GM12878 (cell line): ENCODE measurements at regions not wholly inside any gene's neighbourhood (a gene's known extent, or its start where the extent isn't known, plus 50 kb on each side); places are given as distances from the start of the nearest gene placed in this dataset.

ENCODE experiments used
- ATAC-seq: fragments of 200-7000 bp; cut with Tn5 transposase; 3 replicates; pipeline ENCODE4 v1.9.1; 2020; ENCODE audit warnings: mild to moderate bottlenecking, moderate library complexity
- BruUV-seq: library from RNA; stranded (reverse); fragments of 400-500 nt; replicated peaks from 2 replicates; lab custom pipeline; 2021; lab: Mats Ljungman, UMichigan
- CTCF ChIA-PET: fragments of 300-600 bp; sonication (Branson Sonifier 250); formaldehyde crosslinking; extraction: SDS; loops from one replicate; lab custom pipeline; 2021; ENCODE audit warnings: inconsistent platforms; lab: Yijun Ruan, JAX
- POLR2A ChIA-PET: fragments of 350-600 bp; formaldehyde crosslinking; extraction: SDS; loops from one replicate; lab custom pipeline; 2021; ENCODE audit warnings: inconsistent platforms; lab: Charles Lee
- RAD21 ChIA-PET: fragments of 300-600 bp; sonication (Branson Sonifier 250); formaldehyde crosslinking; loops from one replicate; lab custom pipeline; 2023; ENCODE audit warnings: antibody characterized with exemption; ENCODE audit not compliant: unreplicated experiment; lab: Charles Lee
- SMC1A ChIA-PET: fragments of 300-600 bp; sonication (Branson Sonifier 250); formaldehyde crosslinking; loops from one replicate; lab custom pipeline; 2023; ENCODE audit not compliant: unreplicated experiment, uncharacterized antibody; lab: Charles Lee
- DNase-seq: peaks from one replicate; pipeline ENCODE4 v3.0.0-alpha.2; 2011; ENCODE audit warnings: low read depth, low spot score
- FAIRE-seq: peaks from 3 replicates; lab custom pipeline; 2011; peaks lifted over from hg19 to GRCh38; lab: Jason Lieb, UNC
- H2AFZ ChIP-seq: 2 replicates; pipeline ENCODE4 v1.6.0; 2011; ENCODE audit warnings: low read depth, low read length, control low read depth; ENCODE audit not compliant: control insufficient read depth
- H3K27ac ChIP-seq: 2 replicates; pipeline ENCODE4 v1.5.1; 2011; ENCODE audit warnings: control low read depth; ENCODE audit not compliant: control insufficient read depth, insufficient read depth
- H3K27me3 ChIP-seq, 2 experiments: replicated peaks in 1 of 2; 2 replicates each; pipeline versions ENCODE4 v1.6.0 to v1.6.1; 2011; ENCODE audit warnings: low read length in 1 of 2; ENCODE audit not compliant: control insufficient read depth in 2 of 2, insufficient read depth in 2 of 2
- H3K36me3 ChIP-seq, 2 experiments: 2 replicates each; pipeline ENCODE4 v1.5.1; 2011; ENCODE audit warnings: low read length in 1 of 2; ENCODE audit not compliant: control insufficient read depth in 2 of 2, insufficient read depth in 2 of 2
- H3K4me1 ChIP-seq: 2 replicates; pipeline ENCODE4 v1.6.1; 2011; ENCODE audit warnings: mild to moderate bottlenecking, low read length, moderate library complexity, mixed read lengths; ENCODE audit not compliant: control insufficient read depth, insufficient read depth
- H3K4me2 ChIP-seq: 2 replicates; pipeline ENCODE4 v1.6.0; 2011; ENCODE audit warnings: control low read depth; ENCODE audit not compliant: control insufficient read depth, insufficient read depth
- H3K4me3 ChIP-seq: fragments of 200-600 bp; sonication (generic); 2 replicates; pipeline ENCODE4 v1.5.1; 2016
- H3K79me2 ChIP-seq: 2 replicates; pipeline ENCODE4 v1.6.0; 2011; ENCODE audit warnings: low read length; ENCODE audit not compliant: control insufficient read depth, insufficient read depth
- H3K9ac ChIP-seq: 2 replicates; pipeline ENCODE4 v1.8.0; 2011; ENCODE audit warnings: low read length, control low read depth, mixed read lengths; ENCODE audit not compliant: control insufficient read depth, insufficient read depth
- H3K9me3 ChIP-seq: replicated peaks from 3 replicates; pipeline ENCODE4 v1.5.1; 2011; ENCODE audit warnings: mild to moderate bottlenecking, low read length; ENCODE audit not compliant: control insufficient read depth, insufficient read depth
- H4K20me1 ChIP-seq: 2 replicates; pipeline ENCODE4 v1.6.0; 2011; ENCODE audit not compliant: control insufficient read depth, insufficient read depth
- ATF7 ChIP-seq: fragments of 450-650 bp; IDR thresholded peaks from 2 replicates; pipeline ENCODE4 v1.6.1; 2016; ENCODE audit warnings: low read depth, mild to moderate bottlenecking
- CEBPB ChIP-seq, 2 experiments: fragments of 150-350 bp in 1 of 2; IDR thresholded peaks; 2 replicates each; pipeline ENCODE4 v1.6.1; 2012 to 2014; ENCODE audit warnings: low read depth in 2 of 2, low read length in 2 of 2, borderline replicate concordance in 1 of 2, inconsistent platforms in 1 of 2
- CHD1 ChIP-seq: IDR thresholded peaks from 2 replicates; pipeline ENCODE4 v1.6.1; 2012; ENCODE audit warnings: low read depth, low read length, improper control_type of control experiment
- CREB1 ChIP-seq: IDR thresholded peaks from 2 replicates; pipeline ENCODE4 v1.6.1; 2012; ENCODE audit warnings: low read depth, mild to moderate bottlenecking, inconsistent platforms
- HDAC6 ChIP-seq: fragments of 200-600 bp; sonication (generic); IDR thresholded peaks from one replicate; pipeline ENCODE4 v1.8.0; 2017; ENCODE audit warnings: antibody characterized with exemption; ENCODE audit not compliant: unreplicated experiment
- NFYB ChIP-seq: IDR thresholded peaks from 2 replicates; pipeline ENCODE4 v1.6.1; 2011; ENCODE audit warnings: low read depth, mild to moderate bottlenecking, low read length, improper control_type of control experiment, moderate library complexity; ENCODE audit not compliant: insufficient read depth
- RB1 ChIP-seq: fragments of 450-650 bp; formaldehyde crosslinking; IDR thresholded peaks from 2 replicates; pipeline ENCODE4 v1.6.1; 2017; ENCODE audit warnings: mild to moderate bottlenecking, borderline replicate concordance
- SMARCA5 ChIP-seq: fragments of 450-650 bp; IDR thresholded peaks from 2 replicates; pipeline ENCODE4 v1.6.1; 2017; ENCODE audit warnings: mild to moderate bottlenecking
- STAT1 ChIP-seq: fragments of 450-650 bp; conservative IDR thresholded peaks from 2 replicates; pipeline ENCODE4 v1.6.1; 2014; ENCODE audit warnings: antibody characterized with exemption, mild to moderate bottlenecking
- ZBED1 ChIP-seq: IDR thresholded peaks from 2 replicates; pipeline ENCODE4 v1.6.1; 2016; ENCODE audit warnings: borderline replicate concordance
- ZNF207 ChIP-seq: fragments of 450-650 bp; IDR thresholded peaks from 2 replicates; pipeline ENCODE4 v1.6.1; 2014; ENCODE audit warnings: antibody characterized with exemption, mild to moderate bottlenecking, borderline replicate concordance
- ZNF217 ChIP-seq: fragments of 450-650 bp; IDR thresholded peaks from 2 replicates; pipeline ENCODE4 v1.6.1; 2017; ENCODE audit warnings: antibody characterized with exemption, mild to moderate bottlenecking
- WGBS: methylation state at CpG from one replicate; pipeline ENCODE4 v1.1.6; 2016; ENCODE audit warnings: low lambda C conversion rate; ENCODE audit not compliant: insufficient replicate concordance, insufficient coverage; ENCODE audit errors: missing lambda C conversion rate; 5-methylcytosine and 5-hydroxymethylcytosine counted together
- in situ Hi-C: fragments of 300-500 bp; cut with MboI; formaldehyde crosslinking; loops from 9 replicates; pipeline ENCODE4 v1.14.3; 2018; ENCODE audit warnings: mixed read lengths
- intact Hi-C: fragments of 100-400 bp; cut with micrococcal nuclease; formaldehyde crosslinking; loops from one replicate; pipeline ENCODE4 v1.14.2; 2022; ENCODE audit not compliant: unreplicated experiment
- TF ChIP-seq, protein P1 (sequence below), 3 experiments: IDR thresholded peaks in 2 of 3; conservative IDR thresholded peaks in 1 of 3; 2 replicates each; pipeline ENCODE4 v1.5.1; 2011; ENCODE audit warnings: low read depth in 3 of 3, low read length in 3 of 3, mild to moderate bottlenecking in 3 of 3, control low read depth in 2 of 3, moderate library complexity in 2 of 3, inconsistent platforms in 1 of 3, mixed read lengths in 1 of 3; ENCODE audit not compliant: control insufficient read depth in 2 of 3, insufficient read depth in 1 of 3; ENCODE audit errors: extremely low read depth in 1 of 3

DNA sequence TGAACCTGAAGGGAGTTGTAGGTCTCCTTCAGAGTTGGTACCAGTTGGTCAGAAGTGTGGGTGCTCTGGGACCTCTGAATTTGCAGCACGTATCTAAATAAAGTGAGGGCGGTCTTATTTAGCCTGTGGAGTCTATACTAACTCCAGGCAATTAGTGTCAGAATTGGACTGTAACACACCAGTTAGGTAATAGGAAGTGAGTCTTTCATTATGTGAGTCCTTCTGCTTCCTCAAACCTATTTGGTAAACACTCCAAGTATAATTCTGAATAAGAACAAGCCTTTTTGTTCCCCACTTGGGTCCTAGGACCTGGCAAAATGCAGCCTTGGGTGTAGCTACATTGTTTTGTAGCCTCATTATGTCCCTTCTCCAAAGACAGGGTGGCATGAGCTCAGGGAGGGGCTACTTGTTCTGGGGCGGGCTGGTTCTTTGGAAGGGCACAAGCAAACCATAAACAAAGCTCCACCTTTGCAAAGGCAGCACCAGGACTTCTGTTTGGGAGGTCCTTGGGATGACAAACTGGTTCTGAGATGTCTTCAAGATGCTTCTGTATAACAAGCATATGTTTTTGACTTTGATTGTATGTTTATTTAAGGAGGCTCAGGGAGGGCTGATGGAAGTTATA lies 418.0 kb downstream of the ZNF536 start:
- no TSS peak for BruUV-seq
- DNase-seq, result no peak
- Histone ChIP-seq H3K9ac (no peak overlapping the region), H4K20me1 (no peaks in the 10 kb centered on the region), H3K4me1 (no peaks in the 10 kb centered on the region), H3K27ac (no peak overlapping the region), H3K4me2 (no peak overlapping the region), H3K36me3 (no peaks in the 10 kb centered on the region), H3K4me3 (no peak overlapping the region), H3K79me2 (no peaks in the 10 kb centered on the region), H2AFZ (no peak overlapping the region), H3K9me3 (no peaks in the 10 kb centered on the region), H3K27me3 (no peaks in the 10 kb centered on the region)
- ChIA-PET RAD21 (no interaction called here), POLR2A (no interaction called here), CTCF (interaction anchor here (0.6 kb wide), 1 partner anchor 1382 kb away, joined by 4 read pairs; no protein-coding TSS in a partner anchor), SMC1A (no interaction called here)
- no peak for FAIRE-seq
- in situ Hi-C loops (no loop called here), intact Hi-C loops (no loop called here)
- ATAC-seq, result no peak
- TF ChIP-seq ZNF217 (no peak), CHD1 (no peak), CEBPB (IDR thresholded peaks at IDR 0.05; ENCODE audit: borderline replicate concordance in 1 of 2, low read depth in 2 of 2, low read length in 2 of 2) (no peak), HDAC6 (no peak), ZNF207 (no peak), SMARCA5 (no peak), ATF7 (no peak), ZBED1 (no peak), CREB1 (no peak), NFYB (no peak), STAT1 (no peak), RB1 (no peak)
- TF ChIP-seq, protein P1, sequence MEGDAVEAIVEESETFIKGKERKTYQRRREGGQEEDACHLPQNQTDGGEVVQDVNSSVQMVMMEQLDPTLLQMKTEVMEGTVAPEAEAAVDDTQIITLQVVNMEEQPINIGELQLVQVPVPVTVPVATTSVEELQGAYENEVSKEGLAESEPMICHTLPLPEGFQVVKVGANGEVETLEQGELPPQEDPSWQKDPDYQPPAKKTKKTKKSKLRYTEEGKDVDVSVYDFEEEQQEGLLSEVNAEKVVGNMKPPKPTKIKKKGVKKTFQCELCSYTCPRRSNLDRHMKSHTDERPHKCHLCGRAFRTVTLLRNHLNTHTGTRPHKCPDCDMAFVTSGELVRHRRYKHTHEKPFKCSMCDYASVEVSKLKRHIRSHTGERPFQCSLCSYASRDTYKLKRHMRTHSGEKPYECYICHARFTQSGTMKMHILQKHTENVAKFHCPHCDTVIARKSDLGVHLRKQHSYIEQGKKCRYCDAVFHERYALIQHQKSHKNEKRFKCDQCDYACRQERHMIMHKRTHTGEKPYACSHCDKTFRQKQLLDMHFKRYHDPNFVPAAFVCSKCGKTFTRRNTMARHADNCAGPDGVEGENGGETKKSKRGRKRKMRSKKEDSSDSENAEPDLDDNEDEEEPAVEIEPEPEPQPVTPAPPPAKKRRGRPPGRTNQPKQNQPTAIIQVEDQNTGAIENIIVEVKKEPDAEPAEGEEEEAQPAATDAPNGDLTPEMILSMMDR (IDR thresholded peaks at IDR 0.05 in 2 of 3, conservative IDR thresholded peaks at IDR 0.05 in 1 of 3; ENCODE audit: control insufficient read depth in 2 of 3, extremely low read depth in 1 of 3, insufficient read depth in 1 of 3, low read depth in 3 of 3, low read length in 3 of 3), result no peak
- 17% methylated on average over 3 of the region's 3 CpGs for WGBS
